GM12801 (cell line): ENCODE measurements at regions not wholly inside any gene's neighbourhood (a gene's known extent, or its start where the extent isn't known, plus 50 kb on each side); places are given as distances from the start of the nearest gene placed in this dataset.

Source experiments
- TF ChIP-seq, protein P1 (sequence below): IDR thresholded peaks from one replicate; pipeline ENCODE4 v1.5.1; 2011; ENCODE audit warnings: control low read depth; ENCODE audit not compliant: insufficient read length; ENCODE audit errors: extremely low read depth

- TF ChIP-seq, protein P1, sequence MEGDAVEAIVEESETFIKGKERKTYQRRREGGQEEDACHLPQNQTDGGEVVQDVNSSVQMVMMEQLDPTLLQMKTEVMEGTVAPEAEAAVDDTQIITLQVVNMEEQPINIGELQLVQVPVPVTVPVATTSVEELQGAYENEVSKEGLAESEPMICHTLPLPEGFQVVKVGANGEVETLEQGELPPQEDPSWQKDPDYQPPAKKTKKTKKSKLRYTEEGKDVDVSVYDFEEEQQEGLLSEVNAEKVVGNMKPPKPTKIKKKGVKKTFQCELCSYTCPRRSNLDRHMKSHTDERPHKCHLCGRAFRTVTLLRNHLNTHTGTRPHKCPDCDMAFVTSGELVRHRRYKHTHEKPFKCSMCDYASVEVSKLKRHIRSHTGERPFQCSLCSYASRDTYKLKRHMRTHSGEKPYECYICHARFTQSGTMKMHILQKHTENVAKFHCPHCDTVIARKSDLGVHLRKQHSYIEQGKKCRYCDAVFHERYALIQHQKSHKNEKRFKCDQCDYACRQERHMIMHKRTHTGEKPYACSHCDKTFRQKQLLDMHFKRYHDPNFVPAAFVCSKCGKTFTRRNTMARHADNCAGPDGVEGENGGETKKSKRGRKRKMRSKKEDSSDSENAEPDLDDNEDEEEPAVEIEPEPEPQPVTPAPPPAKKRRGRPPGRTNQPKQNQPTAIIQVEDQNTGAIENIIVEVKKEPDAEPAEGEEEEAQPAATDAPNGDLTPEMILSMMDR, result no peak
These were observed 434.7 kb upstream of the ADGRL4 start for GRCh38 chr1:79441238-79441637.

- TF ChIP-seq, protein P1, result no peak
These were observed 431.0 kb upstream of the ADGRL4 start for GRCh38 chr1:79437540-79437939.

DNA sequence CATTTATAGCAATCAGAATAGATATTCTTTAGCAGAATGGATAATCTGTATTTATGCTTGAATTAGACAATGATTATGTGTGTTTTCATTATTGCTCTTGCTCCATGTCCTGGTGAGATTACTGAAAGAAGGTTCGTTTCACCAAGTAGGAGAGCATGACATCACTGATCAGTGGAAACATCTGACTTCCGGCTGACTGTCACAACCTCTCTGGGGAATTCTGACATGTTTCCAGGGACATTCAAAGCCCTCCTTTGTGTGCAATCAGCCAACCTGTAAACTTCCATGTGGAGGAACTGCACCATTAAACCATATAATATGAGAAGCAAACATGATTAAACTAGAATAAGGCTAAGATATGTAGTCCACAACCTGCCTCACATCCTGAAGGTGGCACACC is 424.8 kb upstream of the ADGRL4 start:
- TF ChIP-seq, protein P1, result no peak

GRCh38 chr1:79430437-79430836 is 423.9 kb upstream of the ADGRL4 start:
- TF ChIP-seq, protein P1, result no peak

DNA sequence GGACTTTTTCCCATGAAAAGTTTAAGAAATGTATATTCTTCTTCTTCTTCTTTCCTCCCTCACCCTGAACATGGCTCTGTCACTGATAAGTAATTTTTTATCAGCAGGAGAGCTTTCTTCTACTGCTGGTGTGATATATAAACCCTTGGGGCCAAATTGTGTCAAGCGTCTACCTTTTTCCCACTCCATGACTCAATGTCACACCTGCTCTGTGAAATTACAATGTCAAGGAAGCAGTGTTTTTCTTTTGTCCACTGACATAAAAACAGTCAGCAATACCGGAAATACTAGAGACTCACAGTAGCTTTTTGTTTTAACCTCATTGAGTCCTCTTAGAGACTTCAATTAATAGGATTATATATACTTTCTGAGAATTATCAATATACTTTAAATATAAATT is 416.2 kb upstream of the ADGRL4 start:
- TF ChIP-seq, protein P1, result no peak

DNA sequence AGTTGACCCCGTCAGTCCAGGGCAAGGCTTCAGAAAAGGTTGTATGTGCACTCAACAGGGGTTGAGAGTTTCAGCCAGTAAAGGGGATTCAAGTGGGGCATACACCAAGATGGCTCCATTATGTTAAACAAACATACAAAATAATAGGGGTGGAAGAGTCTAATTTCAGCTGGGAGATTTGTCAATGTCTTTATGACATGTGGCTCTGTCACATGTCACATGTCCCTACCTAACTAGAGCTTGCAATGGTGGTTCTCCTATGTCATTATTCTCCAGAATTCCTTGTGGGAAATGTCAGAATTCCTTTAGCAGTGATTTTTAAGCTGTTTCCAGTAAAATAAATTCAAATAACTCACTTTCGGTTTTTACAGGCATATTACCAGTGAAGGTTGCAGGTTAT is 392.0 kb upstream of the ADGRL4 start:
- TF ChIP-seq, protein P1, result no peak

DNA sequence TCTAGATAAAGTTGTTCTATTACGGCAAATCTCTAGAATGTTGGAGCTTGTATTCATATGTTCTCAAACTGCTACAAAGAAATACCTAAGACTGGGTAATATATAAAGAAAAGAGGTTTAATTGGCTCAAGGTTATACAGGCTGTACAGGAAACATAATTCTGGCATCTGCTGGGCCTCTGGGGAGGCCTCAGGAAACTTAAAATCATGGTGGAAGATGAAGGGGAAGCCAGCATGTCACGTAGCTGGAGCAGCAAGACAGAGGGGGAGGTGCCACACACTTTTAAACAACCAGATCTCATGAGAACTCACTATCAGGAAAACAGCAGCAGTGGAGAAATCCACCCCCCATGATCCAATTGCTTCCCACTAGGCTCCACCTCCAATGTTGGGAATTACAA is 390.4 kb upstream of the ADGRL4 start:
- TF ChIP-seq, protein P1, result no peak
